HG02759 (cell line): ENCODE measurements at regions not wholly inside any gene's neighbourhood (a gene's known extent, or its start where the extent isn't known, plus 50 kb on each side); places are given as distances from the start of the nearest gene placed in this dataset.

ENCODE experiments used
- ATAC-seq: cut with Tn5 transposase; IDR thresholded peaks from one replicate; pipeline ENCODE4 v1.9.1; 2021; ENCODE audit warnings: mild to moderate bottlenecking, moderate library complexity; ENCODE audit not compliant: unreplicated experiment

- no peak for ATAC-seq
Measured at GRCh38 chr6:129967427-129967826, 51.0 kb upstream of the L3MBTL3 start.

DNA sequence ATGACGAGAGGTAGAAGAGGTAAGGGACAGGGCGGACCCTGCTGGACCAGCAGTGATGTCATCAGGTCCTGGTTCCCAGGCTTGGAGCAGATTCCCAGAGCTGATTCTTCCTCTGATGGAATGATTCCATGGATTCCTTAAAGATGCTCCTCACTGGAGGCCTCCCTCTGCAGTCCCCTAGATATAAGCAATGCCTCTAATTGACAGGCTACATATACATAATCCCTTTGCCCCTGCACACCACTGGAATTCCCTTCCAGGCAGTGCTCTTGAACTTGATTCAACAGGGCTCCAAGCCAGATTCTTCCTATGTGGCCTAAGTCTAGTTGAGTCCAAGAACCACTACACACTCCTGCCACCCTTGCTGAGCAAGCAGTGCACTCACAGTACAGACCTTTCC, 52.3 kb upstream of the L3MBTL3 start:
- no peak for ATAC-seq

GRCh38 chr6:129965096-129965495, 53.3 kb upstream of the L3MBTL3 start:
- ATAC-seq, result no peak

GRCh38 chr6:129959358-129959930, 58.9 kb upstream of the L3MBTL3 start:
- no peak for ATAC-seq

DNA sequence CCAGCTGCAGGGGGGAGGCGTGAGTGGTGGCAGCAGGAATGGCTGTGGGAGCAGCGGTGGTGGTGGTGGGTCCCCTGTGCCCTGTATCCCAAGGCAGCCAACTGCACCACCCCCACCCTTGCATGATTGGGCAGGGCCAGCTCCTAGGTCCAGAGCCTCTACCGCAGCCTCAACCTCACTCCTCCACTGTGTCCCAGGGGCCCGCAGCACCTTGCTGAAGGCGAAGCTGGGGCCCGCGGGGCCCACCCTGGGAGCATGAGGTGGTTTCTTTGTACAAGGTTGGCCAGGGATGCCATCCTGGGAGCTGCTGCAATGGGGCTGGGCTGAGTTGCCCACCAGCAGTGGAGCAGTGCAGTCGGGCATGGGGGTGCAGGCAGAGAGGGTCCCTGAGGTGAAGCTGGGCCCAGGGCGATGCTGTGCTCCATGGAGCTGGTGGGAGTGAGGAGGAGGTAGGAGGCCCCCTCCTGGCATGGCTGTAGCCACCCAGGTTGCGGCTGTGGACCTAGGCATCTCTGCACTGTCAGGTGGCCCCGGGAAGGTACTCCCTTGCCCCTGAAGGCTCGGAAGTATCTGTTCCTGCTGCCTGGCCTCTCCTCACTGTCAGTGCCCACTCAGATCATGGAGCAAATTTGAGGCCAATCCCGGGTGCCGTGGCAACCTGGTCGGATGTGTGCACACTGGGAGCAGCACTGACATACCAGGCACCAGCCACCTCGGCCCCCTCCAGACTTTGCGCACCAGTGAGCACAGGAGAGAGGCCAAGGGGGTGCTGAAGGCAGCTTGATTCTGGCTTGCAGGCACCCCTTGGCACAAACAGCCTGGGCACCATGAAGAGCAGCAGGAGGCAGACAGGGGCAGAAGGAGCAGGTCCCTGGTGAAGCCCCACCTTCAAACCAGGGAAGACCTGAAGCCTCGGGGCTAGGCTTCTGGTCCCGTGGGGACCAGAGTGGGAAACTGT, 60.2 kb upstream of the L3MBTL3 start:
- no peak for ATAC-seq

- no peak for ATAC-seq
Measured at GRCh38 chr6:129955584-129955983, 62.8 kb upstream of the L3MBTL3 start.

DNA sequence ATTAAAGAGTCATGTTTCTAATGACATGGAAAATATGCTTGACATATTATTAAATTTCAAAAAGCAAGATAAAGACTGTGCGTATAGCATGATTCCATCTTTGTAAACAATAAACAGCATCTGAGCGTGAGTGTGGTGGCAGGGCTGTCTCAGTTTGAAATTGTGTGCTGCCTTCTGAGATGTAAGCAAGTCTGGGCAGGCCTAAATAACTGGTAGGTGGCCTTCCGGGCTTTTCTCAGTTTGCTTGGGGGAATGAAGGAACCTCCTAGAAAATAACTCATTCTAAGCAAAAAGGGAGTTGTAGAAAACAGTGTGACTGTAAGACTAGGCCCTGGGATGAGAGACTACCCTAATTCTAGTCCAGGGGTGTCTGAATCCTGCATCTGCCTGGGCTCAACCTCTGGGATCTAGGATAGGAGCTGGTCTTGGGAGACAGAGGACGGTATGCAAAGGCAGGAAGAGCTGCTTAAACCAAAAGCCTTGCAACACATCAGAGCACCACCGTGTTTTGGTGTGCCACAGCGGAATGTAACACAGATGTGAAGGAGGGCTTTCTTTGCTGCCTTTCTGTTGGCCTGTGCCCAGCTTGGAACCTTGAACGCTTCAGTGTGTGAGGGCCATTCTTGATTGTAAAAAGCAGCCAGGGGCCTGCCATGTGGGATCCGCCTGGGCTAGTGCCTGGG, 63.5 kb upstream of the L3MBTL3 start:
- no peak for ATAC-seq

DNA sequence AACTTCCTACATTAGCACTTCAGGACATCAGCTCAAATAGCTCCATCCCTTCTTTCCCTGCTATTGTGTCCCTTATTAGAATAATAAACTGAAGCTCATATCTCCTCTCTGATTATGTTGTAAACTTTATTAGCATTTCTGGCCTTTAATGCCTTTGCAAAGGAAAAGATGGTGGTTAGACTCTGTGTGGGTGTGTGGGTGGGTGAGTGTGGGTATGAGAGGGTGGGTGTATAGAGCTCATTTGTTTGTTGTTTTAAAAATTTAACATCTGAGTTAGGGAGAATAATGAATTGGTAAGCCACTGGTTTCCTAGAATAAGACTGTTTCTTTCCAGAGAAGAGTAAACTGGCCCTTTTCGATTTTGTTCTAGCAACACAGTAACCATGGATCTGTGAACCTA, 70.6 kb upstream of the L3MBTL3 start:
- no peak for ATAC-seq

GRCh38 chr6:129946439-129947140, 71.8 kb upstream of the L3MBTL3 start:
- no peak for ATAC-seq

DNA sequence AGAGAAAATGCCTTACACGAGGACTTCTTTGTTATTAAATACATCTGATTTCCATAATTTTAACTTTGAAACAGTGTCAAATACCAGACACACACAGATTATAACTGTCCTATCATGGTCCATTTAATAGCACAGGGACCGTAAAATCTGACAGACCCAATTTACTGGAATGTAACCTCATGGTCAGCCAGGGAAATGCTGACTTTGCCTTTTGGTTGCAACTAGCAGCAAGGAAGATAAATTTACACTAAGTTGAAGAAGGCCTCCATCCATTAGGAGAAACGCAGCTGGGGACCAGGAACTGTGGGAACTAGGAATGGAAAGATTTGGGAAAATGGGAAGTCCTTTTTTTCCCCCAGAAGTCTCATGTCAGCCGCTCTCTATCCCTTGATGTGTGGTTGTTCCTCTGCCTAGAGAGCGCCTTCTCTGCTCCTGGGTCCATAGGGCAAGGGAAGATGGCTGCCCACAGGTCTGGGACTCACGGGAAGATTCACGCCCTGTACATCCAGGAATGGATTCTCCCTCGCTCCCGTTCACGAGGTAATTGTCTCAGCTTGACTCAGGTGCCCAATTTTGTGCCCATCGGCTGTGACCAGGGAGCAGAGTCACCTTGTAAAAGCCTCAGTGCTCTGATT, 74.6 kb upstream of the L3MBTL3 start:
- ATAC-seq, result no peak

- ATAC-seq, result no peak
Measured at GRCh38 chr6:129940454-129941195, 77.8 kb upstream of the L3MBTL3 start.

DNA sequence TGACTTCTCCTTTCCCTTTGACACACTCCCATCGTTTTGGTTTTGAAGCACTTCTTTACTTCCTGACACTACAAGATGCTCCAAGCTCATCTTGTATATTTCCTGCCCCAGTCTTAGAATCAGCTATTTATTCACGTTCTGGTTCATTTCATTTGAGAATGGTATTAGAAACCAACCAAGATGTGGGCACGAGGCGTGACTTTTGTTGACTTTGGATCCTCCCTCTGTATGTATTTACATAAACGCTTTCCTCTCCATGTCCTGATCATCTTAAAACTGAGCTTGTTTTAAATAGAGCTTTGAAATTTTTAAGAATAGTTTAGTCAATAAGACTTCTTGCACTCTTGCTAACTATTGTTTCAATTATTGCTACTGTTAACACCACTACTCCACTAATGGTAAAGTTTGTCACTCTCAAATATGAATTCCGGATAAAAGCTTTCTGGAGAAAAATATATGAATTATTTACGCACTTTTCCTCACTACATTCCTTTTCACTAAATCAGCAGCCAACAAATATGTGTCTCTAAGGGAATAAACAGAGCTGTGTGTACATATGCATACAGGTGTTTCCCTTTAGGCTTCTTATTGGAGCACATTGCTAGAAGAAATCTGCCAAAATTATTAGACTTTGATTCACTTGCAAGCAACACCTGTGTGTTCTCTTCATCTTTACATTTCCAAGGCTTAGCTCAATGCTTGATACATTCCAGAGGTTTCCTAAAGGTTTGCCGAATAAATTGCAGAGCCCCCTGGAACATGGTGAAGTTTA, 77.3 kb upstream of the TMEM244 start:
- no peak for ATAC-seq

DNA sequence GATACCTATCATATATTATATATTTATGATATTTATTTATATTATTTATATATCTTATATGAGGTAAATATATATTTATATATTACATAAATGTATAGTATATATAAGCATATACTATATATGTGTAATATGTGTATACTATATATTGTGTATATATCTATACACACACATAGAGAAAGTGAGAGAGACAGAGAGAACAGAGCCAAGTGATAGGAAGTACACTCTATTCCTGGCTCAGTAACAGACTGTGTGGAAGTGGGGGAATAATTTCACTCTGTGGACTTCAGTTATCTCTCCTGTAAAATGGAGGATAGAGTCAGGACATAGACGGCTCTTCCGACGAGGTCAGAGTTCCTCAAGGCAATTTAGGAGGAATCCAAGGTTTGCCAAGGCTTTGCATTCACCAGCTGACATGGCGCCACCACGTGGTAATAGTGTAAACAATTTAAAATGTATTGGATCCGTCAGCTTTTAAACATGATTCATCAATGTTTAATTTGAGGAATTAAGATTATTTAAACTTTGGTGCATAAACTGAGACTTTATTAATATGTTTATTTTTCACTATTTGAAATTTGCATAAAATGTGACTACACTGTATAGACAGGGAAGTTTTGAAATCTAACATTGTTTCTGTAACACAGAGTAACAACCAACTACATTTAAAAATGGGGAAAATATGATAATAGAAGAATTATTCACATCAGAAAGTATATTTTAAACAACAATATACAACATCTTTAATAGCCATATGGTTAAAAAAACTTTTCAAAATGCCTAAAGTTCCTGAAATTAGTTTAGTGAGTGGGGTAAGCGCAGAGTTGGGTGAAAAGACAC, 75.4 kb upstream of the TMEM244 start:
- ATAC-seq, result peak; percentile 83

DNA sequence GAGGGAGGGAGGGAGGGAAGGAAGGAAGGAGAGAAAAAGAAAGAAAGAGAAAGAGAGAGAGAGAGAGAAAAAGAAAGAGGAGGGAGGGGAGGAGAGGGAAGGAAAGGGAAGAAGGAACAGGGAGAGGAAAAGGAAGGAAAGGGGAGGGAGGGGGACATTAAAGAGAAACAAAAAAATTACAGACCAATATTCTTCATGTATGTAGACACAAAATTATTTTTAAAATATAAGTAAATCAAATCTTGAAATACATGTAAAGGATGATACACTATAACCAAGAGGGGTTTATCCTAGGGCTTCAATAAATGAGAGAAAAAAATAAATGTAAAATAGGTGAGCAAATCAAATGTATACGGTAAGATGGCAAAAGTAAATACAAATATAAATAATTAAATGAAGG, 71.2 kb upstream of the TMEM244 start:
- no peak for ATAC-seq

DNA sequence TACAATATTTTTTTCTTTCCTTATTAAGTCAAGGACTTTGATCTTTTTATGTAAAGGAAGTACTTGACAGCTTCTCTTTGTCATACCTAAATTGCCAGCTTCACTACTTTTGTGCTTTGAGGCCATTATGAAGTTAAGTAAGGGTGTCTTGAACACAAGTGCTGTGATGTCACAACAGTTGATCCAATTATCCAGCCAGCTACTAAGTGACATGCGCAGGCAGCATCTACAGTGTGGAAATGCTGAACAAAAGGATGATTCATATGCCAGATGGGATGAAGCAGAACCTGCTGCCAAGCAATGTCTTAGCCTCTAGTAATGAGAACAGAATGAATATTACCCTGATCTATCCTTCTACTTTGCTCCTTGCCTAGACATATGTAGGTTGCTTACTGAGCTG, 68.3 kb upstream of the TMEM244 start:
- ATAC-seq, result no peak

DNA sequence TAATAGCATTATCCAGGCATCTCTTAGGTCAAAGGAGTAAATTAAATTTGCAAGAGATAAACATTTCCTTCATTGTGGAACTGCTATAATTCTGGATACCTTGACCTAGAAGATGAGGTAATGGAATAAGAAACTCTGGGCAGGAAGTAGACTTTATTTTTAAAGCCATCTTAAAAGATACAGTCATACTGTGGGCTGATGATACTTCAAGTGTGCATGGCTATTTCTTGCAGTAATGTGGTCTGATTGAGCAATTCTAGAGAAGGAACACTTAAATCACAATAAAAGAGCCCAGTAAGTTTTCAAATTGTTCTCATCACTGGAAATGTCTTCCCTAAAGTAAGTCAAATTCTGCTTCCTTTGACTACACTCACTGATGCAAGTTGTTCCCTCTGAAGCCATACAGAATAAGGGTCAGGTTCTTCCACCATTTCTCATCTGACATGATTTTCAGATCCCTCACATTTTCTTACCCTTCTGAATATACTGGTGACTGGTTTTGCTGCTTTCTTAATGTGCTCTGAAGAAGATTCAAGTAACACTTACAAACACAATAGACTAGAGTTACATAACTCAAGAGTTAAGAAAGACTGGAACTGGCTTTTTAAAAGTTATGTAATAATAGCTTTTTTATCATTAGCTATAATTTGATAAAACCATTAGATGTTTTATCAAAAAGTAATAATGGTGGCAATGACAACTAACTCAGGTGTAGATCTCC, 62.6 kb upstream of the TMEM244 start:
- ATAC-seq, result no peak

DNA sequence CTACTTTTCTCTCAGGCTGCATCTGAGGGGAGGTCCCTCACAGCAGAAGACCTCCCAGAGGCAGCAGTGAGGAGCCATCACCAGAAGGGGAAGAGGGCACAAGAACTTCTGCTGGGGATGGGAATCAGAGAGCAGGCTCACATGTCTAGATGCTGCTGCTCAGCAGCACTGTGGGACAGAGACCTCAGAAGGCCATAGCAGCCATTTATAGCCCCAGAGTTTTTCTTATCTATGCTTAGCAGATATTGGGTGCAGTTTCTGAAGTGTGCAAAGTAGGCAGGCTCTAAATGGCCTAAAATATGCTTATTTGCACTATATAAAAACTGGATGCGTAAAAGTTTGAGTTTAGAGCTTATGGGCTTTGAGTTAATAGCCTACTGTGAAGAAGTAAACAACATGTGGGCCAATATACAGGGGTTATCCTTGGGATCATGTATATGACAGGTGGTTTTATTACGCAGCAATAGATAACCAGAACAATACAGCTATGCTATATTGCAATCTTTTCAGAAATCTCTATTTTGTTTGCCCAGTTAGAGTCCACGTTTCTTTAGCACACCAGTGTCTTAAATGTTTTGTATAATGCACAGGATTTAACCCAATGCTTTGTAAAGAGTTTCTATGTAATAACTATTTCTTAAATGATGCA, 60.2 kb upstream of the TMEM244 start:
- no peak for ATAC-seq
